ENCODE measurements at regions not wholly inside any gene's neighbourhood (a gene's known extent, or its start where the extent isn't known, plus 50 kb on each side); places are given as distances from the start of the nearest gene placed in this dataset.
A peak's percentile ranks its signal among the peaks of the same experiment; 100 is the strongest.

DNA sequence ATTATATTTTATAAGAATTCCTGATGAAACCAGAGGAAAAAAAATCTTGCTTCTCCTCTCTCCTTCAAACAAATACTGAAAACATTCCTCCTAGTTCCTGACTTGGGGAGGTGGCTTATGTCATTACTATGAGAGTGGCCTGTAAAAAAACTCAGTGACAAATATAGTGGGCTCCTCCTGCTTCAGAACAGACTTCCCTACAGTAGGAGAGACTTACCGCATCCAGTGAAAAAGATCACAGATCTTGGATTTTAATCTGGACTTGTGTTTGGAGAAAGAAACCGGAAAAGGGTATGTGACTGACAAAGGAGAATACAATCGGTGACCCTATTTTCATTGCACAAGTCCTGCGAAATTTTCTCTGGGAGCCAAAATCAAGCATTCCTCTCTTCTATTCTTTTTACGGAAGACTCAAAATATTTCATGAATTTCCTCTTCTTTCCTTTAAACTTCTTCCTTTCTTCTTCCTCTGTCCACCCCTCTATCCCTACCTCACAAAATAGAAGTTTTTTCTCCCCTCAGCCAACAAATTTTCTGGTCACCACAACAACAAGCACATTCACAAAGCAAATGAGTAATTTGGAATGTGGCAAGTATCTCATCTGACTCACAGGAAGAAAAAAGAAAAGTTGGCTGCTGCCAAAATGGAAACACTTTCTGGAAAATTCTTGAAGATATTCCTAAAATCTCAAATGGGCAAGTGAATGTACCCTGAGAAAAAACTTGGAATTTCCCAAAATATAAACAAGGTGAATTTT is 185.1 kb upstream of the CDKN3 start:
- no peak for DNase-seq

DNA sequence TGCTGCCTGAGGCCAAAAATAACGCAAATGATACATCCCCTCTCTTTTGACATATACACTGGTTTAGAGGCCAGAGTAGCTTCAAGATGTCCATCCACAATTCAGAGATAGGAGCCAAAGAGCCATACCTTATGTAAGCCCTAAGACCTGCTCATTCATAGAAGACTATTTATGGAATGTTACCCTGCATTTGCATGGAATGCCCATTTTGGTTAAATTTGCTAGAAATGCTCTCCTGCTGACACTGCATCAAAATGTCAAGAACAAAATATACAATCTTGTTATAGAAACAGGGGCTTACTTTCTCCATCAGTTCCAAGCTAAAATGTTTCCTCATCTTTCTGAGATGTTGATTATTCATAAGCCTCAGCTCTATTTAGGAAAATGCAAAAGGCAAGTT is 183.3 kb upstream of the CDKN3 start:
- DNase-seq = no peak

DNA sequence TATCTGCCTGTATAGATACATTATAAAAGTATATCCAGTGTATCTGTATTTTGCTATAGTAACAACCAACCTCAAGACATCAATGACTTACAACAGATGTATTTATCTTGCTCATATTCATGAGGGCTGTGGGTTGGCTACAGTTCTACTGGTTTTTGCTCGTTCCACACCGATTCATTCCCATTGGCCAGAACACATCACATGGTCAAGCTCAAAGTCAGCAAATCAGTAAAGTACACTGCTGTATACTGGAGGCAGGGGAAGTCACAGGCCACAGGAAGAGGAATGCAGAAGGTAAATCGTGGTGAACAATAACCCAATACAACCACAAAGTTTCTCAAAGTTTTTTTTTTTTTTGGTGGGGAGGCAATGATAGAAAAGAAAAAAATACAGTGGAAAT is 180.0 kb upstream of the CDKN3 start:
- peak in 1 of 5 experiments; percentile 45 for DNase-seq

DNA sequence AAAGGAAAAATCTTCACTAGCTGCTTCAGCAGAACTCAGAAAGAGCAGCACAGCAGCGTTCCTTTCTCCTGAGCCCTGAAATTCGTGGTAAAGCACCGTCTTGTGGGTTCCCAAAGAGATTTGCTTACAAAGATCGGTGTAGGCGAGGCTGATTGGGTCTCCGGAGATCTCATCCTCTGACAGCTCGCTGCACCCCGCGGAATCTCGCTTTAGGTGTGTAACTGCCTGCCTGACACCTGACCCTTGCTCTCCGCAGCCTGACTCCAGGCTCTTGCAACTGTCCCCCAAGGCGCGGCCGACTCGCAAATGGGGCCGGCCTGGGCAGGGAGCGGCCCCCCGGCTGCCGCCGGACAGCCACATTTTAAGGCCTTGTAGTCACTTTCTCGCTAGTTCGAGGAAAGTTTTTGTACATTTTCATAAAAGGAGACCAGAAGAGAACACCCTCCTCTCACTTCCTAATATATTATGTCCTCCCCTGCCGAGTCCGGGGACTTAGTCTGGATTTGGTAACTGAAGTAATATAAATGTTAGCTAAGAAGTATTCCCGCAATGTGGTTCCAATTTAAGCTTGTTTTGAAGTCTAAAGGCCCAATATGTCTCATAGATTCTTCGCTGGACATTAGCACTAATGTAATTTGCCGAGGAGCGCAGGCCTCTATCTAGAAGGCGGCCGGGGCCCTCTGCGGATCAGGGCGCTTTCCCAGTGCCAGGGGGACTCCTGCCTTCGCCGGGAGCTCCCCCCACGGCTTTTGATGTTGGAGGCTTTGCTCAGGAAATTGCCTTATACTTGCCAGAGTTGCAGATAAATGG is 177.3 kb upstream of the CDKN3 start:
- DNase-seq = no peak

DNA sequence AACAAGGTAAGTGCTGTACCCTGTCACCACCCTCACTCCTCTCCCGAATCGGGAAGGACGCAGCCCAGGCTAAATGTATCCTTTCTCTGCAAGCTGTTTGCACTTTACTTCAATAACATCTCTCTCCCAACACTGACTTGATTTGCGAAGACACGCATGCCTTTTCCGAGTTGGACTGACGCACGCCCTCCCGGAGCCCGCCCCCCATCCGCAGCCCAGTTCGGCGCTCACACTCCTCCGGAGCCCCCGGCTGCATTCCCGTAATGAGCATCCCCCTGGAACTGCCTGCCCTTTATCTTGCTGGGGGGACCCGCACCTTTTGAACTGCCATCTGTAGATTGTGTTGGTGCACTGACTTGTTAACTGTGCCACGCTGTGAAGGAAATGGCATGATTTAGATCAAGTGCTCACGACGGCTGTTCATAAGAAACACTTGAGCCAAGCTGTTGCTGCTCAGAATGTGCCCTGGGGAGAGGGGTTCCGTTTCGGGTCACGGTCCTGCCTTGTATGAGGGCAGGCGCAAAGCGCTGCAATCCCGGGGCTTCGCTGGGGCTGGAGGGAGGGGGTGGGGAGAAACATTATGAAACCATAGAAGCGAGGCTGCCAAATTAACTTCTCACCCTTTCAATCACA is 176.6 kb upstream of the CDKN3 start:
- DNase-seq = peak in 1 of 5 experiments; percentile 11

DNA sequence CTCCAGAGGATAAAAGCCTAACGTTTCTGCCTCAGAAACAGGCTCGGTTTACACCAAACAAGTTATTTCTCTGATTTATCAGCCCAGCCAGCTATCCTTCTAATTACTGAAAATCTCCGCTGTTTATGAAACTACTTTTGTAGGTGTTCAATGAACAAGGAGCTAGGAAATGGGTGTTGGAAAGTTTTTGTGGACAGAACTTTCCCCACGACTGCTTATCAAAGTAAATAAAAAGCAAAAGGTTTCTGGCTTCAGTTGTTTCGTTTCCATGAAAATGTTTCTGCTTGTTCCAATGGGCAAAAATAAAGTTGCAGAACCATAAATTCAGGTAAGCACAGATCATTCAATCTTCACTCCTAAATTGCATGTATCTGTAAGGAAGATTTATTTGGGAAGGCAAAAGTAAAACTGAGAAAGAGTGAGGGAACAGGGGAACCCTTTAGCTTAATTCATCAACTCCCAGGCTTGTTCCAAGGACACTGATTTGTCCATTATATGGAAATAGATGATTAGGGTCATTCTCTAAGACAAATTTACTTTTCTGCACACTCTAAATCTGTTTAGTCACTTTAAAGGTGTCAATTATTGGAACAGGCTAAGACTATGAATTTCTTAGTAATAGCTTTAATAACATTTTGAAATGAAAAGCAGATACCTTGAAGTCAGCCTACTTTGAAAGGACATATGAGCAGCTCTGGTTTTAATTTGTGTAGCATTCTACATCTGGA is 175.9 kb upstream of the CDKN3 start:
- DNase-seq = no peak

DNA sequence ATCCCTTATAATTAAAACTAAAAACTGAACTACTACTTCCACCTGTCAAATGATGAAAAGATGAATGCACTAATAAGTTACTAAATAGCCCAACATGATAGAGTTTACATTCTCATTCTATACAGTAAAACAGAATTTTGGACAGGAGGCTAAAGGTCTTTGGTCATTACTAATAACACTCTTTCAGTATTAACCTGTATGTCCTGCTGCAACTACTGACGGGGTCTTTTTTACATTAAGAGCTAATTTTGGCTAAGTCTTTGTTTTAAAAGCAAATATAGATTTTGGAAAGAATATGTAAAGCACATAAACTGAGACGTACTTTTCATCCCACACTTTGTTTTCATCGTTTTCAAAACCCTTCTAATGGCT is 175.4 kb upstream of the CDKN3 start:
- no peak for DNase-seq

DNA sequence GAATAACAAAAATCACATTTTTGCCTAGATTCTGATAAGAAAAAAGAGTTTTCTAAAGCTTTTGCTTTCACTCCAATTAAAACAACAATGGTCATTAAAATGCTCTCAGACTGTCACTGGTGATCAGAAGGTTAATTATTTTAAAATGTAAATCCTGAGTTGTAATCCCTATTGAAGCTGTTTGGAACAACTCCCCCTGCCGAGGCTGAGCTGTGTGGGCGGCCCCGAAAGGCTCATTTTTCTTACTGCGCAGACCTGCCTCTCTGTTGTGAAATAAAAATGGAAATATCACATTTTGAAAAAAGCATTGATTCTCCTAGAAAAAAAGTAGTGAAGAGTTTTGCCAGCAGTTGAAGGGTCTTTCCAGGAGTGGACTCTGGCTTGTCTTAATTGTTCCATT is 174.8 kb upstream of the CDKN3 start:
- no peak for DNase-seq

DNA sequence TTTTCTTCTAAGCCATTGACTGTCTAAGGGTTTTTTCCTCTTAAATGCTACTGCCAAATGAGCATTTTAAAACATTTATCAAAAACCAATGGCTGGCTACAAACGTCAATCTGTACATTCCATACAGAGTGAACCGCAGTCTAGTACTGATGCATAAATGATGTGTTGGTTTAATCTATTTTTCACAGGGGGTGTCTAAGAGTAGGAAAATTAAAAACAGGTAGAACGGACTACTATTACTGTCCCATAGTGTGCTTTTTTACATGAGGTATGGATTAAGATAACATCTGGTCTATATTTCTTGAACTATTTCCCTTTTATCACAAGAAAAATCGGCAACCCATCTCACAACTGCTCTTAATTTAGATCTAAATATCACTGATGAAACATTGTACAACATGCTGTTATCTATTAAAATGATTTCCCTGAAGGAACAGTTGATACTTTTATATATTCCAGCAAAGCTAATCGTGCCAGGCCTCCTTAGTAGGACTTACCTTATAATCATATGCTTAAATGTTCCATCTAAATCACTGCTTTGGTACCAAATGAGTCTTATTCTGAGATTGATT is 172.9 kb upstream of the CDKN3 start:
- no peak for DNase-seq

DNA sequence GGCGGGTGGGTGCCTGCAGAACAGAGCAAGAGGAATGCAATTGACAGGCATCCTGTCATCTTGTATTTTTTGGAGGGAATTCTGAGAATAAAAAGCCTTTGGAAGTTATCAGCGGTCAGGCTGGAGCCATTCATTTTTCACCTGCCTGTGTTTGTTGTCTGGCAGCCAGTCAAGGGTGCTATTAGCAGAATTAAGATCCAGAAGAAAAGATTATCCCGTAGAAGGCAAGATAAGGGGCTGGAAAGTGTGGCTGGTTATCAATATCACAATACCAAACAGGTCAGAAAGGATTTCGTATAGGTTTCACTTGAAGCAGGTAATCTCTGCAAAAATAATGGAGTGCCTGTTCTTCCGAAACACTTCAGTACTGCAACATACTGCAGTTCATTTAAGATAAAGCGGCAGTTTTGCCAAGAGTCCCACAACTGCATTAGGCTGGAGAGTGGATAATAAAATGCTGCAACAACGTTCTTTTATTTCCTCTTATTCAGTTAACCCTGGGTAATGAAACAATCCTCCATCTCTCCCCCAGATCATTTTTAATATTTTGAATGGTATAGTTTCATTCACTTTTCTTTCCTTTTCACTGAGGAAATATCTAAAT is 171.2 kb upstream of the CDKN3 start:
- no peak for DNase-seq

DNA sequence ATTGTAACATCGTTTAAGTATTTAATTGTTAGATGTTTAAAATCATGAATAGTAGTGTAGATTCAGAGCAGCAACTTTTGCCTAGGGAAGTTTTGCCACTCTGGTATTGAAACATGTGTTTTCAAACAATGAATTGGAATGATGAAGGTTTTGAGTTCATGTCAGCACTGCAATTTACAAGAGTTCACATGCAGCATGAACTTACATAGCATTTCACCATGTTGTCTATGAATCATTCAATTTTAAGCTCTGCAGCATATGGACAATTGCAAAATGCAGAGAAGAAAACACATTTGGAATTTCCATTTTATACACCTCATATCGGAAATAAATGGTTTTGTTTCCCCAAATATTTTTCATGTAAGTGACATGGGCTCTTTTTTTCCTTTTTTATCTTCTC is 170.7 kb upstream of the CDKN3 start:
- DNase-seq = no peak

DNA sequence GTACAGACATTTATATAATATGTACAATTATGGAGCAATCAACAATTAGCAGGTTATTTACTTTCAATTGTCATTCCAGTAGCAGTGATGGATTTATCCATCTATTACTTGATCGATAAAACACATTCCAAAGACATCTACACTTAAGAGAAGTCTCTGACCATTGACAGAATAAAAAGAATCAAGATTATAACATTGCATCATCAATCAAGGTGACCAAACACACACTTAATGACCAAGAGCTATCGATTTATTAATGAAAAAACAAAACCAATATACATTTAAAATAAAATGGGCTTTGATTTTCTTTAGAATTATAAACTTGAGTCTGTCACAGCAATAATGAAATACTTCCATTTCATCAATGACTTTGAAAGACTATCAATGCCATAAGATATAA is 170.2 kb upstream of the CDKN3 start:
- no peak for DNase-seq

DNA sequence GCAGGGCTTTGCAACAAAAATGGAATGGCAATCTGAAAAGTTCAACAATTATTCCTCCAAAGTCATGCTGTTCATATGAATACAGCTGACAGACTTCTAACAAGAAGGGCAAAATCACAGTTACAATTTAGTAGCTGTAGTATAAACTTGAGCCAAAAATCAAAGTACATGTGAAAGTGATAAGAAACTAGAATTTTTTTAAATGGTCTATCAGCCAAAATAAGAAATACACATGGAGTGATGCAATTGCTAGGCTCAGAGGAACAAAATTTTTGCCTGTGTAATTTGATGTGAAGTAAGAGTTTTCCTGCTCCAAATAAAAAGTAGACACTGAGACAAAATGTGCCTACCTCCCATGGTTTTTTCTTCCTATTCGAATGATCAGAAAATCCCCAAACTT is 167.7 kb upstream of the CDKN3 start:
- no peak for DNase-seq

DNA sequence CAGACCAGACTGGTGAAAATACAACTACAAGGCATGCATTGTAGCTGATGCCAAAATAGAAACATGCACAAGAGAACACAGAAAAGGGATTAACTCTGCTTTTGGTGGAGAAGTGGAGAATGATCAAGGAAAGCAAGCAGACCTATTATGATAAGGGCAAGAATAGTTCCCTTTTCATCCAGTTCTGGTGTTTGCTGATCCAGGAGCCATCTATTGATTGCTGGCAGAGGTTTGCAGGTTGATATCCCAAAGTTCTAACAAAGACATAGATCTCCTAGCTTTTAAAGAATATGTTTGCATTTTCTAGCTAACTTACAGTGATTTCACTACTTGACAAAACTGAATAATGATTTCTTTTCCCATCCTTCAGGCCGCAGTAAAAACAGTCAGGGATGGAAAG is 166.2 kb upstream of the CDKN3 start:
- DNase-seq = no peak

DNA sequence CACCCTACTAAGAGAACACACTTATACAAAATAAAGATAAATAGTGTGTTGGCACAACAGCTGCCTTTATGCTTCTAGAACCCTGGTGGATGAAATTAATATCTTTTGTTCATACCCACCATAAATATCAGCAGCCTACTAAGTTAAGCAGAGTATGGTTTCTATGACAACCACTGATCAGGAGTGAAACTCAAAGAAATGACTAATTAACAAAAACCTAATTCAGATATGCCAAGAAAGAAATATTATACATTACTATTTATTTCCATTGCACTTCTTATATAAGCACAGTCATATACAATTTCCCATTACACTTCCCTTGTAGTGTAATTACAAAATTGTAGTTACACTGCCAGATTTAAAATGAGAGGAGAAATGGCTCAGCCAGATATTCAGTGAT is 164.1 kb upstream of the CDKN3 start:
- DNase-seq = no peak

DNA sequence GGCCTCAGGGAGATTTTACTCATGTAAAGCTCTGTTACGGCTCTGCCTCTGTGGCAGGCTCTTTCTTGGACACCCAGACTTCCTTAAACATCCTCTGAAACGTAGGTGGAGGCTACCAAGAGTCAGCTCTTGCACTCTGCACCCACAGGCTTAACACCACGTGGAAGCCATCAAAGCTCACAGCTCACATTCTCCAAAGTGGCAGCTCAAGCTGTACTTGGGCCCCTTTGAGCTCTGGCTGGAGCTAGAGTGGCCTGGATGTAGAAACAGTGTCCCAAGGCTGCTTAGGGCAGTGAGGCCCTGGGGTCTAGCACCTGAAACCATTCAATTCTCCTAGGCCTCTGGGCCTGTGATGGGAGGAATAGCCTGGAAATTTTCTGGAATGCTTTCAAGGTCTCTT is 155.3 kb upstream of the CDKN3 start:
- no peak for DNase-seq

DNA sequence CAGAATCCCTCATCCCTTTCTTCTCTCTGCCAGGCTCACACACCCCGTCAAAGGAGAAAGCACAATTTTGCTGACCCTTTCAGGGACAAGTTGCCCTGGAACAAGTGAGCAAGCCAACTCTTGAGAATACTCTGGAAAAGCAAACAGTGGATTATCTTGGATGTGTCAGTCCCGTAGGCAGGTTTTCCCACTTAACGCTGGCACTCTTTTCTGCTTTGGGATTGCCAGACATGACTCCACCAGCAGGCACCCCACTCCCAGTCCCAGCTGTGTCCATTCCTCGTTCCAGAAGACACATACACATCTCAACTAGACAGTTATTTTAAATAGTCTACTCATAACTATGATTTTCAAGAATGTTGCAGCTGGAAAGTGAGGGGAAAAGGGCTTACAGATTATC is 145.5 kb upstream of the CDKN3 start:
- DNase-seq = no peak

DNA sequence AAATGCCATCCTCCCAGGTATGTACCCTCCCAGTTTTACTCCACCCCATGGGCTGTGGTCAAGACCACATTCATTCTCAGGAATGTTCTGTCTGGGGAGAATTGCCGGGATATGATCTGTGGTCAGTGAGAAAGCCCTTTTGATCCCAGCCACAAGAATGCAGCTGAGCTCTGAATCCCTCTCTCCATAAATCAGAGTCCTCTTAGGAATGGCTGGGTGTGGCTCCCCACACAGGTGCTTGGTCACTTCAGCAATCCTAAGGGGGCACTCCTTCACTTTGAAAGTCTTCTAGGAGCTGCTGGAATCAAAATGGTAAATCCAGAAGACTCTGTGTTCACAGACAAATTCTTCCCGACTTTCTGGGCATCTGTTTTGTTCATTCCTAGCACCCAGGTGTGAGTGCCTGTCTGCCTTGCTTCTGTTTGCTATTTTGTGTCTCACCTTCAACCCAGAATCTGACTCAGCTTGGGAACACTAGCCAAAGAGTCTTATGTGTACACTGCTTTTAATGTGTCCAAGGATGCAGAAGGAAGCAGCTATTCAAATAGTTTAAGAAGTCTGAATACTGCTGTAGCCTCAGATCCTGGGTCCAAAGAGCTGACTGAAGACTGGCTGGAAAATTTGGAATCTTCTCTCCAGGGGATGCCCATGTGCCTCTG is 144.6 kb upstream of the CDKN3 start:
- DNase-seq = no peak

DNA sequence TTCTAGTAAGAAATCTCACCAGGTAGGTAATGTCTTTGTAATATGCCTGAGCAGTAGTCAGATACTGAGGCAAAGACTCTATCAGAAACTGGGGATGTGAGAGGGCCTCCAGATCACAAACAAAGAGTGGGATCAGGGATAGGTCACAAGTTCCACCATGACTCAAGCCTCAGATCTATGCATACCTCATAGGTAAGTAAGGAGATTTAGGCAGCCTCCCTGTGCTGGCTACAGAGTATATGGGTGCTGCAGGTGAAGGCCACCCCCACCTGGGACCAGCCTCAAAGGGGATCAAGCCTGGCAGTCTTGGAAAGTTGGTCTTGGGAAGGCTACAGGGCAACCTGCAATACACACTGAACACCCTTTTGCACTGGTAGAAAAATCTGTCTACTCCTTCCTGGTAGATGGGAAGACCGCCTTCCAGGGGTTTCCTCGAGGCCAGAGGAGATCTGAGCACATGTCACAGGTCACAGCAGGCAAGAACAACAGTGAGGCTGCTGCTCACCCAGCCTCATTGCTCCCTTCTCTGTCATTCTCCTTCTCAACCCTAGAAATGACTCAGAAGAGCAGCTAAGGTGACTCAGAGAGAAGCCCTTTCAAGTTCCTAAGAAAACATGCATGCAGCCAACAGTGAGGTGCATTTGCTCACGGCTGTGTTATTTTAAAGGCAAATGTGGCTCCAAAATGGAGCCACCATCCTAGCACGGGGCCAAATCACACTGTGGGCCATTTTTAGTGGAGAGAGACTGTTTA is 143.4 kb upstream of the CDKN3 start:
- peak in 1 of 5 experiments; percentile 86 for DNase-seq

DNA sequence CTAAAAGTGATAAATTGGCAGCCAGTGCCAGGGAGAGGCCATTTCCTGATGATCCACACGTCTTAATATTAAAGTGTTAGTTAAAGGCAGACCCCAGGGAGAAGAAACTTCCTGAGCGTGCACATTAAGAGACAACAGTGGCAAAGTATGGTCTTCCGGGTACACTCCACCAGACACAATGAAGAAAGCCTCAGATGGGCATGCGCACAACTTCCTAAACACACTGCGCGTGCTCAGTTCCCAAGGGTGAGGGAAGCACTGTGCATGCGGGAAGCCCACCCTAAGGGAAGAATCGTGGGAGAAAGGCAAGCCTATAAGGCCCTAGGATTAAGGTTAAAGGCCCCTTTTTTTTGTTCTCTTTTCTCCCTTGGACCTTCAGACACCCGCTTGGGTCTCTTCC is 140.7 kb upstream of the CDKN3 start:
- DNase-seq = no peak

DNA sequence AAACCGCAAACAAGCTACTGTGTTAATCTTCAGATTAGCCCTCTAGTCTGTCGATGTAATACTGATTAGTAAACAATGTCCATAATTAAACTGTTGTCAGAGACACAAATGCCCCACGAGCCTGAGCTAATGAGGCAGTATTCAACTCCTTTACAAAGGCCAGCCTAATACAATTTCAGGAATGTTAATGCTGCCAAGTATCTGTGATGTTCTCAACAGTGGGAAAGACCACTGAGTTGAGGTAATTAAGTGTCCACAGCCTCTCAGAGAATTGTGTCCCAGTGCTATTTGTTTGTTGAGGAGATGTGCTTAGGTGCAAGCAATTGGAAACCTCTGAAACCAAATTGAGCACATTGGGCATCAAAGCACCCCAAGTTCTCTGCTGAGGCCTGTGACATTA is 139.4 kb upstream of the CDKN3 start:
- DNase-seq = no peak
